Skin epidermis (tissue), 12 donors: ENCODE measurements at regions not wholly inside any gene's neighbourhood (a gene's known extent, or its start where the extent isn't known, plus 50 kb on each side); places are given as distances from the start of the nearest gene placed in this dataset.
"Not testable (repeated sequence)": the region's sequence is repeated elsewhere in the genome, so short reads cannot be mapped to it uniquely, and the experiment has no call there.

ENCODE experiments used
- H3K27ac ChIP-seq, 21 experiments: fragments of 200-600 bp; sonication (generic) in 11 of 21; one replicate each; pipeline ENCODE4 v1.5.0; 2020; ENCODE audit warnings: mild to moderate bottlenecking in 3 of 21, inconsistent platforms in 2 of 21, moderate library complexity in 2 of 21
- H3K4me3 ChIP-seq, 7 experiments: fragments of 200-600 bp; sonication (generic) in 2 of 7; one replicate each; pipeline ENCODE4 v1.5.0; 2020; ENCODE audit warnings: inconsistent platforms in 2 of 7, mild to moderate bottlenecking in 2 of 7, moderate library complexity in 1 of 7

DNA sequence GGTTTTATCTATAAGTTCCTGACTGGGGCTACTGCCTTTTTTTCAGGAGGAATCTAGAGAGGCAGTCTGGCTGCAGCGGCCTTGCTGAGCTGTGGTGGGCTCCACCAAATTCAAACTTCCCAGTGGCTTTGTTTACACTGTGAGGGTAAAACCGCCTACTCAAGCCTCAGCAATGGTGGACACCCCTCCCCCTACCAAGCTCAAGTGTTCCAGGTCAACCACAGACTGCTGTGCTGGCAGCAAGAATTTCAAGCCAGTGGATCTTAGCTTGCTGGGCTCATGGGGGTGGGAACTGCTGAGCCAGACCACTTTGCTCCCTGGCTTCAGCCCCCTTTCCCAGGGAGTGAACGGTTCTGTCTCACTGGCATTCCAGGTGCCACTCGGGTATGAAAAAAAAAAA lies 83.9 kb upstream of the WDR75 start:
- not testable (repeated sequence) for H3K27ac ChIP-seq, H3K4me3 ChIP-seq

DNA sequence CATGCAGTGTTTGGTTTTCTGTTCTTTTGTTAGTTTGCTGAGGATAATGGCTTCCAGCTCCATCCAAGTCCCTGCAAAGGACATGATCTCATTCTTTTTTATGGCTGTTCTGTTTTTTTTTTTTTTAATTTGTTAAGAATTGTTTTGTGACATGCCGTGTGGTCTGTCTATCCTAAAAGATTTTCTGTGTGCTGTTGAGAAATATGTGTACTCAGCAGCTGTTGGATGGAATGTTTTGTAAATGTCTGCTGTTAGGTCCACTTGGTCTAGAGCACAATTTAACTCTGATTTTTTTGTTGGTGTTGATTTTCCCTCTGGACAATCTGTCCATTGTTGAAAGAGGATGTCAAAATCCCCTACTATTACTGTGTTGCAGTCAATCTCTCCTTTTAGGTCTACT lies 80.4 kb upstream of the WDR75 start:
- Histone ChIP-seq H3K27ac (peak overlapping the region in 2 of 21 experiments; percentile 41 to 59), H3K4me3 (no peak overlapping the region)

DNA sequence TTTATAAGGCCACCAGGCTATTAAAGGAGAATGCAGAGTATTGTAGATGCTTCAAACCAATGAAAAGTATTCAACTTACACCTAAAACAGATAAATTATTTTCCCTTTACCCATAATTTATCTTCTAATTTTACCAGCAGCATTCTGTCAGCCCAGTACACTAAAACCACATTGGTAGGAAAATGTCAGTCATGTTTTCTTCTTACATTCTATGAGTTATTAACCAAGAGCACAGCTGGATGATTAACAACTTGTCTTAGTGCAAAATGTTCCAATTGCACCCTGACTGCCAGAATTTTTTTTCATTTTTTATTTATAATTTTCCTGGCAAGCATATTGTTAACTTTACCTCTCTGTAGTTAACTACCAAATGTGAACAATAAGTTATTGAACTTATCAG lies 79.0 kb upstream of the WDR75 start:
- Histone ChIP-seq H3K4me3 (no peak overlapping the region), H3K27ac (no peak overlapping the region)

DNA sequence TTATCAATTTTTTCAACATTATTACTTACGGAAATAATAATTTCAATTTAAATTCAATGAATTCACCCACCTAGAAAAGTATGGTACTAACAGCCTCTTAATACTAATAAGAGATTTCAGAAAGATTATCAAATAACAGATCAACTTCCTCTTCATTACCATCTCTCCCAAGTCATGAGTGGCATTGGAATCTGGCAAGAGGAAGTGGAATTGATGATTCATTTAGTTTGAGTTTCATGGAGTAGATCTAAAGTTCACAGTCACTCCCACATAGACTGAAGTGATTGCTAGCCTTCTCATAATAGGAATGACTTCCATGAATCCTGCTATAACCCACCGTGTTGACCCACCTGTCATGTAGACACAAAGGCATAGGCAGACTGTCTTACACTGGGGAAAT lies 77.7 kb upstream of the WDR75 start:
- Histone ChIP-seq H3K4me3 (no peak overlapping the region), H3K27ac (no peak overlapping the region)

DNA sequence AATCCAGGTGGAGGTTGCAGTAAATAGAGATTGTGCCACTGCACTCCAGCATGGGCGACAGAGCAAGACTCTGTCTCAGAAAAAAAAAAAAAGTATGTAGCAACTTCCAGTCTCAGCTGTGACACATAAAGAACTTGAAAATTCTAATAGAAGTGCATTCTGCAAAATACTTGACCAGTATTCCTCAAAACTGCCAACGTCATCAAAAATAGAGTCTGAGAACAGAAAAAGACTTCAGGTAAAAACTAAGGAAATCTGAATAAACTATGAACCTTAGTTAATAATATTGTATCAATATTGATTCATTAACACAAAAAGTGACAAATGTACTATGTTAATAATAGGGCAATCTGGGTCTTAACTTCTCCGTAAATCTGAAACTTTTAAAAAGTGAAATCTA lies 76.7 kb upstream of the WDR75 start:
- no peak overlapping the region for H3K4me3 ChIP-seq
- H3K27ac ChIP-seq = no peak overlapping the region

DNA sequence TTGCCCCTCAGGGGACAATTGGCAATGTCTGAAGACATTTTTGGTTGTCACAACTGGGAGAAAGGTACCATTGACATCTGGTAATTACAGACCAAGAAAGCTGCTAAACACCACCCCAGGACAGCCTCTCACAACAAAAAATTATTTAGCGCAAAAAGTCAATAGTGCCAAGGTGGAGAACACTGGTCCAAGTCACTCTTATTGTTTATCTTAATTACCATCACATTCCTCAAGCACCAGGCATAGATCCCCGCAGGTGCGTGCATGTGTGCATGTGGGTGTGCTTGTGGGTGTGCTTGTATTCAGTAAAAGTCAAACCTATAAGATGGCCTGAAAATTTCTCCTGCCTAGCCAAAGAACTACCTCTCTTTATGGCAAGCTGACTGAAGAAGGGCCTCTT lies 74.9 kb upstream of the WDR75 start:
- H3K4me3 ChIP-seq = no peak overlapping the region

DNA sequence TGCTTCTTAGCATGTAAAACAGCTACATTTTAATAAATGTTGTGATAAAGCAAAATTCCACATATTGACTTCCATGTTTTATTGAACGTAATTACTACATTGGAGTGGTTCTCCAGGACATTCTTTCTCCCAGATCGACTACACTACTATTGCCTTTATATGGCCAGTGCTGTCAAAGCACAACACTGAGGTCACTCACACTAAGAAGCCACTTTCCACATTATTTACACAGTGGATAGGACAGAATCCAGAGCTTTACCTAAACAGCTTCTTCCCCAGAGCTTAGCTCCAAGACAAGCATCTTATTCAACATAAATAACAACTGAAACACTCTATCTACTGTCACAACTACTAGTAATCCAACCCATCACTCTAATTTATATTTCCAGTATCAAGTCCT lies 73.9 kb upstream of the WDR75 start:
- Histone ChIP-seq H3K4me3 (no peak overlapping the region), H3K27ac (no peak overlapping the region)

More for the DNA sequence above, 74.9 kb upstream of the WDR75 start:
- H3K27ac ChIP-seq = no peak overlapping the region

DNA sequence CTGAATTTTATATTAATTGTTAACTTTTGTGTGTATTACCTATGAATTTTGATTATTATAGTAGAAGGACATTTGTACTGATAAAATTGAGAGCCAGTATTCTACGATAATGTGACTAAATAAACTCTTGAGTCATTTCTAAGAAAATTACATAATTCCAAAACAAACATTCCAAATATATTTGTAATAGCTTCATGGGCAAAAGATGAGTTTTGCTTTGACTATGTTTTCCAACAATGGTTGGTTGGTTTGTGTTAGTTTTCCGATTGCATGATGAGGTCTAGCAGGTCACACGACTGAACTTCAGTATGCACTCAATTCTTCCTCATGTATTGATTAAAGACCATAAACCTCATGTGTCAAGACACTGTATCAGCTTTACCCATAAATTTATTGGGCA lies 71.7 kb upstream of the WDR75 start:
- Histone ChIP-seq H3K27ac (no peak overlapping the region), H3K4me3 (no peak overlapping the region)

DNA sequence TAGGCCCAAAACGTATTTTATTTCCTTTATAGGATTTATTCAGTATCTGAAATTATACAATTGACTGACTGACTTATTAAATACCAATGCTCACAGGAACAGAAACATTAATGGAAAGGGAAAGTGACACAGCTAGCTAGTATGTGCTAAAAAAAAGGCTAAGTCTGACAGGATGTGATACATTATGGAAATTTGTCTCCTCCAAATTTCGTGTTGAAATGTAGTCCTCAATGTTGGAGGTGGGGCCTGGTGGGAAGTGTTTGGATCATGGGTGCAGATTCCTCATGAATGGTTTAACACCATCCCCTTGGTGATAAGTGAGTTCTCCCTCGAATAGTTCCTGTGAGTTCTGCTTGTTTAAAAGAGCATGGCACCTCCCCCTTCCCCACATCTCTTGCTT lies 70.6 kb upstream of the WDR75 start:
- no peak overlapping the region for H3K4me3 ChIP-seq
- no peak overlapping the region for H3K27ac ChIP-seq

DNA sequence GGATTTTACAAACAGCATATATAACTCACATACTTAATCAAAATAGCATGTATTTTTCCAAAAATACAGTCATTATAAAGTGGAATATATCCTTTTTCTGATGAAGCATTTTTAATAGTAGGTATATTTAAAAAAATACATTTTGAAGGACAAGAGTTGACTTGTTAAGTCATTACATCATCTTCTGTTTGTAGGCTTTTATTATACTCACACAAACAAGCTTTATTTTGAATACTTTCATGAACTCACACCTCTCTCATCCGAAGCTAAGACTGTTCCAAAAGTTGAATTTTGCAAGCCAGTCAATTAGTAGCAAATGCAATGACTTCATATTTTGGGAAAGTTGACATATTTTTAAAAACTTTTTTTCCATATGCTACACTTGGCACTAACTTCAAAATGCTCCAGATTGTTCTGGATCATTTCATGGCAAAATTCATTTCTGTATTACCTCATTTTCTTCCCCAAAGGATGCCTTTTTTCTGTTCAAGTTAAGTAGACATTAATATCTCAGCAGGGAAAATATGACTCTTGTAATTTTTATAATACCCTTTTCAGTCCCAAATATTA lies 68.5 kb upstream of the WDR75 start:
- no peak overlapping the region for H3K4me3 ChIP-seq
- no peak overlapping the region for H3K27ac ChIP-seq

DNA sequence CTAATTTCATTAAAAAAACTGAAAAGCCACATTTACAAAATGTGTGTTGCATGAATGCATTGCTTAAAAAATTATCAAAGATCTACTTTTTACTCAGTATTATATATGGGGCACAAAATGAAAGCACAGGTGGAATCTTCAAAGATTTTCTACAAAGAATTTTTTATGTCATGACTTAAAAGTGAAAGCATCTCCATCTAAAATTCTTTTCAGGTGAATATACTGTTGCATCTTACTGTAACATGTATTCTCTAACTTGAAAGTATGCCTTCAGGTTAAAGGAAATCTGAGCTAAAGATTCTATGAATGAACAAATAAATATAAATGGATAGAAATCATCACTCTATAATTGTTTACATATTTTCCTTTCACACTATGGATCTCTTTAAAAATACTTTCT lies 66.8 kb upstream of the WDR75 start:
- Histone ChIP-seq H3K27ac (no peak overlapping the region), H3K4me3 (no peak overlapping the region)

DNA sequence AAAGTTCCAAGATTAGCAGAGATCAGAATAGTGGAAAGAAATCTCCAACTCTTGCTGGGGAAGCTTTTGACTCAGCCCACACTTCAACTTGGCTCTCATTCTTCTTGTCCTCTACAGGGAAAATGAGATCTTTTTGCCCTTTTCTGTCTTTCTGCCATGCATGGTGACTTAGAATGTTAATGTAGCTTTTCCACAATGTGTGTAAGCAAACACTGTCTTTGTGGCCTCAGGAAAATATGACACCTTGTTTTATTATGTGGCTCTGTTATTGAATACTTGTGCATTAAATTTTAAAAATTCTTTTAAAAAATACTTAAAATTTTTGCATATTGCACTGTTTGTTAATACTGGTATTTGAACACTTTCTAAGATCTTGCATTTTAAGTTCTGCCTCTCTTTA lies 65.4 kb upstream of the WDR75 start:
- Histone ChIP-seq H3K4me3 (no peak overlapping the region), H3K27ac (no peak overlapping the region)

DNA sequence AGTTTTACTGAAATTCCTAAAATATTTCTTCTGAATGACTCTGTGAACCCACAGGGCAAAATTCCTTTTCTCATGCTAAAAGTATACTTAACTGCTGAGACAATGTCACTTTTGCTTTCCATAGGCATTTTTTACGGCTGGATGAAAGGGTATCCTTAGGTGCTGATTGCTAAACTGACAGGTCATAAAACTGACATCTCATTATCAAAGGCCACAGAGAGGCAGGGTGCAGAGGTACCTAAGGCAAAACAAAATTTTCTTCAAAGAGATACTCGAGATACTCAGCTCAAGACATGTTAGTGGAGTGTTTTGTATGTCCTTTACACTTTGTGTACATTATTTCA lies 62.0 kb upstream of the WDR75 start:
- Histone ChIP-seq H3K4me3 (no peak overlapping the region), H3K27ac (peak overlapping the region in 5 of 21 experiments; percentile 24 to 58 (median 44))

DNA sequence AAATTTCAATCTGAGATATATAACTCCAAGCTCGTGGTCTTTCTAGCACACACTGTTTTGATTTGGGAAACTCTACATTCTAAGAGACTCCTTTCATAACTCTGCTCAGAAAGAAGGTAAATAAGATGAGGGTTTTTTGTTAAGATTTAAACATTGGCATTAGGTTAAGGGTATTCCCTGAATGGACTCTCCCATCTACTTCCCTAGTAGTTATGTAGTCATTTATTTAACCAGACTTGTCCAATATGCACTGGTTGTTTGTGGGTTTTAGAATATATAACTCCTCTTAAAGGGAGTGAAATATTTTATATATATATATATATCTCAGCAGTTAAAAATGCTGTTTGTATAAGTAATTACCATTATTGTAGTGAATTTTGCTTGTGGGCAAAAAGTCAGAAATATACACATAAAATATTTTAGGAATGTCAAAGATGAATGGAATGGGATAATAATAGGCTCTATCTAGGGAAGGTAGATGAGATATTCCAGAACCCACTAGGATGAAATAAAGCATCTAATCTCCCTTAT lies 61.5 kb upstream of the WDR75 start:
- no peak overlapping the region for H3K4me3 ChIP-seq
- peak overlapping the region in 5 of 21 experiments; percentile 24 to 58 (median 44) for H3K27ac ChIP-seq

DNA sequence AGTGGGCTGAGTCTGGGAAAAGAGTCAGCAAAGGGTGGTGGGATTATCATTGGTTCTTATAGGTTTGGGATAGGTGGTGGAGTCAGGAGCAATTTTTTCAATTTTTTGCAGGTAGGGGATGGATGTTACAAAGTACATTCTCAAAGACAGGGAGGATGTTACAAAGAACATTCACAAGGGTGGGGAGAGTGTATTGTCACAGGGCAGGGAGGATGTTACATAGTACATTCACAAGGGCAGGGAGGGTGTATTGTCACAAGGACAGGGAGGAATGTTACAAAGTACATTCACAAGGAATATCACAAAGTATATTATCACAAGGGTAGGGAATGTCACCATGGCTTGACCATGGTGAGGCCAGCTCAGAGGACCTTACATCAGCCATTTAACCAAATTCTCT lies 58.6 kb upstream of the WDR75 start:
- H3K4me3 ChIP-seq = no peak overlapping the region
- H3K27ac ChIP-seq = no peak overlapping the region

DNA sequence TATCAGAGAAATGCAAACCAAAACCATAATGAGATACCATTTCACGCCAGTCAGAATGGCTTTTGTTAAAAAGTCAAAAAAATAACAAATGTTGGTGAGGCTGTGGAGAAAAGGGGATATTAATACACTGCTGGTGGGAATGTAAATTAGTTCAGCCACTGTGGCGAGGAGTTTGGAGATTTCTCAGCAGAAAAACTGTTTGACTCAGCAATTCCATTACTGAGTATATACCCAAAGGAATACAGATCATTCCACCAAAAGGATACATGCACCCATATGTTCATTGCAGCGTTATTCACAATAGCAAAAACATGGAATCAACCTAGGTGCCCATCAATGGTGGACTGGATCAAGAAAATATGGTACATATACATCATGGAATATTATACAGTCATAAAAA lies 54.5 kb upstream of the WDR75 start:
- no peak overlapping the region for H3K27ac ChIP-seq
- no peak overlapping the region for H3K4me3 ChIP-seq

DNA sequence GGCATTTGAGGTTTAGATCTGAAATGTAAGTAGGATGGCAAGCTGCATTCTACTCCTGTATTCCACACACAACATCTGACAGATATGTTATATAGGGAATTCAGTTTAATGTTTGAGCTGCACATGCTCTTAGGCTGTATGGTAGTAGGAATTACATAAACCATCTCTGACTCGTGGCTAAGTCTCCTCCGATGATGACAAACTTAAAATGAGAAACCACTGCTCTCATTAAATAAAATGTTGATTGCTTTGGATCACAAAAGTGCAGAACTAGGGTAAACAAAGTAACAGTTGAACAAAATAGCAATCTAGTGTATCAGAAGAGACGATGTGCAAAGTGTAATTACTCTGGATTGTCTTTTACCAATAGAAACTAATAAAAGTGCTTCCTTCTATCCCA lies 50.1 kb upstream of the WDR75 start:
- Histone ChIP-seq H3K4me3 (no peak overlapping the region), H3K27ac (no peak overlapping the region)
